LNCaP clone FGC (cell line): ENCODE measurements at regions not wholly inside any gene's neighbourhood (a gene's known extent, or its start where the extent isn't known, plus 50 kb on each side); places are given as distances from the start of the nearest gene placed in this dataset.

Source experiments
- DNase-seq: peaks from one replicate; pipeline ENCODE4 v3.0.0-alpha.2; 2011; ENCODE audit warnings: low read depth
- H3K4me3 ChIP-seq: 2 replicates; pipeline ENCODE4 v1.5.1; 2011; ENCODE audit warnings: mild to moderate bottlenecking, low read depth, low read length, control low read depth
- CTCF ChIP-seq: IDR thresholded peaks from 2 replicates; pipeline ENCODE4 v1.5.1; 2012; ENCODE audit warnings: mild to moderate bottlenecking; ENCODE audit not compliant: control insufficient read depth, insufficient read depth; ENCODE audit errors: extremely low read depth

- no peak for TF ChIP-seq CTCF
- no peak overlapping the region for H3K4me3 ChIP-seq
- no peak for DNase-seq
Observed at GRCh38 chr16:50998411-50998810, 152.7 kb downstream of the SALL1 start.

- TF ChIP-seq CTCF = no peak
- no peak overlapping the region for H3K4me3 ChIP-seq
- no peak for DNase-seq
Observed at GRCh38 chr16:50997679-50998078, 153.4 kb downstream of the SALL1 start.

- DNase-seq = no peak
- no peak overlapping the region for H3K4me3 ChIP-seq
- TF ChIP-seq CTCF = no peak
Observed at GRCh38 chr16:50996830-50997186, 154.3 kb downstream of the SALL1 start.

GRCh38 chr16:50996166-50996829, 154.8 kb downstream of the SALL1 start:
- no peak for DNase-seq
- no peak overlapping the region for H3K4me3 ChIP-seq
- TF ChIP-seq CTCF = no peak

- no peak overlapping the region for H3K4me3 ChIP-seq
- no peak for TF ChIP-seq CTCF
- DNase-seq = no peak
Observed at GRCh38 chr16:50994995-50995394, 156.1 kb downstream of the SALL1 start.

- TF ChIP-seq CTCF = no peak
- DNase-seq = no peak
- H3K4me3 ChIP-seq = no peak overlapping the region
Observed at GRCh38 chr16:50992350-50993032, 158.6 kb downstream of the SALL1 start.

- no peak for TF ChIP-seq CTCF
- DNase-seq = no peak
- no peak overlapping the region for H3K4me3 ChIP-seq
Observed at GRCh38 chr16:50991436-50991835, 159.6 kb downstream of the SALL1 start.
